Peyer's patch (tissue), 4 donors: ENCODE measurements at regions not wholly inside any gene's neighbourhood (a gene's known extent, or its start where the extent isn't known, plus 50 kb on each side); places are given as distances from the start of the nearest gene placed in this dataset.
"Not testable (repeated sequence)": the region's sequence is repeated elsewhere in the genome, so short reads cannot be mapped to it uniquely, and the experiment has no call there.

Source experiments
- POLR2A ChIP-seq, 2 donors: fragments of 450-650 bp; IDR thresholded peaks; one replicate each; pipeline ENCODE4 v1.5.1; 2017; ENCODE audit warnings: antibody characterized with exemption in 2 of 2, mild to moderate bottlenecking in 2 of 2, moderate library complexity in 2 of 2
- TF ChIP-seq, protein P1 (sequence below), 6 experiments: fragments of 450-650 bp in 4 of 6; fragments of 200-600 bp in 2 of 6; sonication (generic) in 1 of 6; IDR thresholded peaks; one replicate each; pipeline ENCODE4 v1.5.1; 2017 to 2019; ENCODE audit warnings: antibody characterized with exemption in 6 of 6, mild to moderate bottlenecking in 3 of 6, moderate library complexity in 1 of 6

DNA sequence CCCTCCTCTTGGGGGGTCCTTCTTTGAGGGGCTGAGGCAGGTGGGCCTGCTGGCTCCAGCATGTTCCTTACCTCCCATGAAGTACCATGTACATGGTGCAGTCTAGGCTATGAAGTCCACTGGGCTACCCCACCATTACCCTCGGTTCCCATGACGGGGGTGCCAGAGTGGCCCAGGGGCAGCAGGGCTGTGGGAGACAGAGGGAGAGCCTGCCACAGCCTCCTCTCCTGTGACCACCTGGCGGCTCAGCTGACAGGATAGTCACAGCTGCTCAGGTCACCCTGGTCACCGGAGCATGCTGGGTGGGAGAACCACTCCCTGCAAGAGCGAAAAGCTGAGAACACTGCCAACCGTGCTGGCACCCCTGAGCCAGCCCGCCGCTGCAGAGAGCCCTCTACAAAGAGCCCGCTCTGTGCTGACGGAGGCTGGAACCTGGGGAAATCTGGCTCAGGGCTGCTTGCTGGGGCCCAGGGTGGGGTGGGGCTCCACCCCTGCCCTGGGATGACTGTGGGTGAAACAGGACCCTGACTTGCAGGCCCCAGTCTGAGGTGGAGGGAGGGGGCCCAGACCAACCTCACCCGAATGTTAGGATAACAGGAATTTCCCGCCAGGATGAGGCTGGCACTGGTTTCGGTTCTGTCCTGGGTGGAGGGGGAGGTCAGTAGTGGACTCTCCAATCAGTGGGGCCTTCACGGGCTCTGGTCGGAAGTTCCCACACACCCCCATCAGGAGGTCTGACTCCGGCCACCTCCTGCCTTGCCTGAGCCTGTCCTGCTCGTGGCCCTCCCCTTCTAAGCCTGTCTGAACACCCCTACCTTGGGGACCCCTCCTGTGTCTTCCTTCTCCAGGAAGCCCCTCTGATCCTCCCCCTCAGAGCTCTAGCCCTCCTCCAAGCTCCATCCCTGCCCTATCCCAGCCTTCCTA, 76.0 kb upstream of the GOLGA6L4 start:
- TF ChIP-seq, protein P1, sequence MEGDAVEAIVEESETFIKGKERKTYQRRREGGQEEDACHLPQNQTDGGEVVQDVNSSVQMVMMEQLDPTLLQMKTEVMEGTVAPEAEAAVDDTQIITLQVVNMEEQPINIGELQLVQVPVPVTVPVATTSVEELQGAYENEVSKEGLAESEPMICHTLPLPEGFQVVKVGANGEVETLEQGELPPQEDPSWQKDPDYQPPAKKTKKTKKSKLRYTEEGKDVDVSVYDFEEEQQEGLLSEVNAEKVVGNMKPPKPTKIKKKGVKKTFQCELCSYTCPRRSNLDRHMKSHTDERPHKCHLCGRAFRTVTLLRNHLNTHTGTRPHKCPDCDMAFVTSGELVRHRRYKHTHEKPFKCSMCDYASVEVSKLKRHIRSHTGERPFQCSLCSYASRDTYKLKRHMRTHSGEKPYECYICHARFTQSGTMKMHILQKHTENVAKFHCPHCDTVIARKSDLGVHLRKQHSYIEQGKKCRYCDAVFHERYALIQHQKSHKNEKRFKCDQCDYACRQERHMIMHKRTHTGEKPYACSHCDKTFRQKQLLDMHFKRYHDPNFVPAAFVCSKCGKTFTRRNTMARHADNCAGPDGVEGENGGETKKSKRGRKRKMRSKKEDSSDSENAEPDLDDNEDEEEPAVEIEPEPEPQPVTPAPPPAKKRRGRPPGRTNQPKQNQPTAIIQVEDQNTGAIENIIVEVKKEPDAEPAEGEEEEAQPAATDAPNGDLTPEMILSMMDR (IDR thresholded peaks at IDR 0.05), result not testable (repeated sequence)
- TF ChIP-seq POLR2A (IDR thresholded peaks at IDR 0.05), result not testable (repeated sequence)
